Fibroblast of mammary gland (primary cell): ENCODE measurements at regions not wholly inside any gene's neighbourhood (a gene's known extent, or its start where the extent isn't known, plus 50 kb on each side); places are given as distances from the start of the nearest gene placed in this dataset.

Source experiments
- DNase-seq: peaks from one replicate; pipeline ENCODE4 v3.0.0-alpha.2; 2010; ENCODE audit warnings: low read depth
- H3K4me3 ChIP-seq: 2 replicates; pipeline ENCODE4 v1.5.1; 2011; ENCODE audit warnings: low read depth, mild to moderate bottlenecking, low read length, moderate library complexity; ENCODE audit not compliant: control insufficient read depth
- TF ChIP-seq, protein P1 (sequence below): conservative IDR thresholded peaks from 2 replicates; pipeline ENCODE4 v1.5.1; 2011; ENCODE audit warnings: low read depth, low read length, inconsistent platforms; ENCODE audit not compliant: control insufficient read depth, insufficient read depth

DNA sequence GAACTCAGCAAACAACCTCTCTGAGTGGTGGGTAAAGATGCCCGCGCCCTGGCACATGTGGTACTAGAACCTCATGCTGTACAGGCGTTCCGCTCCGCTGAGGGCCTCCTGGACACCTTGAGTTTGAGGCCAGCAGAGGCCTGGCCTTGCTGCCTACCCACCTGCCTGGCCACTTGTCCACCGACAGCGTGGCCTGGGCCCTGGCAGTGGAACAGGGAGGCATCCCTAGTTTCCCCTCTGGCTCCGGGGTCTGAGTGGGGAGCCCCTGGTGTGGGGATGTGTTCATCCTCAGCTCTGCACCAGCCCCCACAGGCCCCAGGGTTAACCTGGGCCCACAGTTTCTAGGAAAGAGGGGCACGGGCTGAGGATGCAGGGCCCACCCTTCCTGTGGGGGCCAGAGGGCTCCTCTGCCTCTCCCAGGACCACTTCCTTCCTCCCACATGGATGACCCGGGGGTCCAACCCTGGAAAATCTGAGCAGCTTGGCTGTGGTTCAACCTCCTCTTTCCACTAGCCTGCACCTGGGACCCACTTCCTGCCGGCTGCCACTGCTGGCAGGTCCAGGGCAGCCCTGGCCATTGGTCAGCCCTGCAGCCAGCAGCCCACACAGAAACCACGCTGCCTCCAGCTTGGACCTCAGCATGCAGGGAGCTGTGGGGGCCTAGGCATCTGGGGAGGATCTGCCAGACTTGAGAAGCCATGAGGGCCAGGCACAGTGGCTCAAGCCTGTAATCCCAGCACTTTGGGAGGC is 53.3 kb upstream of the COL18A1 start:
- TF ChIP-seq, protein P1, sequence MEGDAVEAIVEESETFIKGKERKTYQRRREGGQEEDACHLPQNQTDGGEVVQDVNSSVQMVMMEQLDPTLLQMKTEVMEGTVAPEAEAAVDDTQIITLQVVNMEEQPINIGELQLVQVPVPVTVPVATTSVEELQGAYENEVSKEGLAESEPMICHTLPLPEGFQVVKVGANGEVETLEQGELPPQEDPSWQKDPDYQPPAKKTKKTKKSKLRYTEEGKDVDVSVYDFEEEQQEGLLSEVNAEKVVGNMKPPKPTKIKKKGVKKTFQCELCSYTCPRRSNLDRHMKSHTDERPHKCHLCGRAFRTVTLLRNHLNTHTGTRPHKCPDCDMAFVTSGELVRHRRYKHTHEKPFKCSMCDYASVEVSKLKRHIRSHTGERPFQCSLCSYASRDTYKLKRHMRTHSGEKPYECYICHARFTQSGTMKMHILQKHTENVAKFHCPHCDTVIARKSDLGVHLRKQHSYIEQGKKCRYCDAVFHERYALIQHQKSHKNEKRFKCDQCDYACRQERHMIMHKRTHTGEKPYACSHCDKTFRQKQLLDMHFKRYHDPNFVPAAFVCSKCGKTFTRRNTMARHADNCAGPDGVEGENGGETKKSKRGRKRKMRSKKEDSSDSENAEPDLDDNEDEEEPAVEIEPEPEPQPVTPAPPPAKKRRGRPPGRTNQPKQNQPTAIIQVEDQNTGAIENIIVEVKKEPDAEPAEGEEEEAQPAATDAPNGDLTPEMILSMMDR: no peak
- no peak for DNase-seq
- no peak overlapping the region for H3K4me3 ChIP-seq

DNA sequence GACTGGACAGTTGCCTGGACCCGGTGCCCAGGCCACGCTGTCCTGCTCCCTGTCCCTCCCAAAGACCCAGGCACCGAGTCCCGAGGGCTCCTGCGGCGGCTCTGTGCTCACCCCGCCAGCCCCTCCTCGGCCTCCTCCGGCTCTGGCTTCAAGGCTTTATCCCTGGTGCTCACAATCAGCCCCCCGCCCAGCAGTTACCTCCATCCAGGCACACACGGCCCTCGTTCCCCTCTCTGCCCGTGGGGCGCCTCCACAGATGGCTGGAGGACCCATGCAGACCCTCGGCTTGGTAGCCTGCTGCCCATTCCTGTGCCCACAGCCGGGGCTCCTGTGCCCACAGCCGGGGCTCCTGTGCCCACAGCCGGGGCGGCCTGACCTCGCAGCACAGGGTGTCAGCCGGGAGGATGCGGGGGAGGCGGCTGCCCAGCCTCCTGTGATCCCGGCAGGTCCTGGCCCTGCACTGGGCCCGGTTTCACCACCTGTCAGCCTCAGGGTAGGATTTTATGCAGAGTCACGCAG is 52.3 kb upstream of the COL18A1 start:
- TF ChIP-seq, protein P1: no peak
- no peak for DNase-seq
- H3K4me3 ChIP-seq: no peak overlapping the region

DNA sequence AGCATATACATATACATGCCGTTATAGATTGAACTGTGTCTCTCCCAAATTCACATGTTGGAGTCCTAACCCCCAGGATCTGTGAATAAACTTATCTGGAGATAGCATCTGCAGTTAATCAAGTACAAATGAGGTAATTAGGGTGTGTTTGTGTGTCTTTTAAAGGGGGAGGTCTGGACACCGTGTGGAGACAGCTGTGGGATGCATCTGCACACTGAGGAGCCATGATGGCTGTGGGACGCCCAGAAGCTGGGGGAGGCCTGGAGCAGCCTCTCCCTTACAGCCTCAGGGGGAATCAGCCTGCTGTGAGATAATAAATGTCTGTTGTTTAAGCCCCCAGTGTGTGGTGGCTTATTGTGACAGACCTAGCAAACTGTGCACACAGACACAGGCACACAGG is 51.8 kb upstream of the COL18A1 start:
- no peak overlapping the region for H3K4me3 ChIP-seq
- TF ChIP-seq, protein P1: no peak

DNA sequence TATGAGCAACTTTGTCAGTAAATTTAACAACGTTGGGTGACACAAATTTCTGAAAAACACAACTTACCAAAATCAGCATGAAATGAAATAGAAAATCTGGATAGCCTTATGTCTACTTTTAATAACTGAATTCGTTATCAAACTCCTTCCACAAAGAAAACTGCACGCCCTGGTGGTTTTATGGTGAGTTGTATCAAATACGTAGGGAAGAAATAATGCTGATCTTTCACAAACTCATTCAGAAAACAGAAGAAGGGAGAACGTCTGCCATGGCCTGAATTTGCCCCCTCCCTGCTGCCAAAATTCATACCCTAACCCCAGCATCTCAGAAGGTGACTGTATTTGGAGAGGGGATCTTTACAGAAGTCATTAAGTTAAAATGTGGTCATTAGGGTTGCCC is 50.0 kb upstream of the COL18A1 start:
- DNase-seq: no peak
- H3K4me3 ChIP-seq: no peak overlapping the region
- TF ChIP-seq, protein P1: no peak

More for the DNA sequence above, 51.8 kb upstream of the COL18A1 start:
- peak; percentile 56 for DNase-seq
